ENCODE measurements at regions not wholly inside any gene's neighbourhood (a gene's known extent, or its start where the extent isn't known, plus 50 kb on each side); places are given as distances from the start of the nearest gene placed in this dataset.

DNA sequence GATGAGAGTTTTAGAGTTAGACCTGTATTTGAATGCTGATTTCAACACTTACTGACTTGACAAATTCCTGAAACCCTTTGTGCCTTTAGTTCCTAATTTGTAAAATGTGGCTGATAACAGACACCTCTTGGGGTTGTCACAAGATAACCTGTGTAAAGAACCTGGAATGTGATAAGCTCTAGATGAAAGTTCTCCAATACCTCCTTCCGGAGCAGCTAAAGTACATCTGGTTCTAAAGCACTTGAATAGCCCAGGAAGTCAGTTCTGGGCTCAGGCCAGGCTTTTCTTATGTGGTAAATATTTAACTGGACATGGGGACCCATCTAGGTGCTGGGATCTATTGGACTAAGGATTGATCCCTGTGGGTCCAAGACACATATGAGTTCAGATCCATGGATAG lies 310.8 kb upstream of the ADAMTSL1 start:
- intact Hi-C loops (cut with micrococcal nuclease), result no loop called here
- Mint-ChIP-seq H3K4me3 (no peak overlapping the region), H3K9me3 (no peaks in the 10 kb centered on the region), H3K36me3 (ENCODE audit: low read depth) (no peaks in the 10 kb centered on the region), H3K27ac (no peak overlapping the region), H3K27me3 (no peaks in the 10 kb centered on the region), H3K4me1 (no peaks in the 10 kb centered on the region)
- no peak for DNase-seq

DNA sequence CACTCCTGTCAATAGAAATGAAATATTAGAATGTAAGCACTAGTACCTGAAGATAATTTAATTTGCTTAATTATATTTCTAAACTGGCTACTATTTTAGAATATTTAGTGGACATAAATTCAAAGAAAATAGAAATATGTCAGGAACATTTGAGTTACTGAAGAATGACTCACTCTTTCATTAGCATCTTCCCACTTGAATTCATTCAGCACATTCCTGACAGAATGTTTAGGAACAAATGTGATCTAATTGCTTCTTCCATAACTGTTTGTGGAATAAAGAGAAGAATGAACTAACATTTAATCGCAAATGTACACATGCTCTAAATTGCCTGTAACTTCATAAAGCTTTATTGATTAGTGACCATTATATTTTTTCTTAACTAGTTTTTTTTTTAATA lies 306.2 kb upstream of the ADAMTSL1 start:
- no peak for DNase-seq
- H3K27me3 Mint-ChIP-seq, result no peaks in the 10 kb centered on the region
- no peaks in the 10 kb centered on the region for H3K4me1 Mint-ChIP-seq
- H3K36me3 Mint-ChIP-seq (ENCODE audit: low read depth), result no peaks in the 10 kb centered on the region
- intact Hi-C loops (cut with micrococcal nuclease), result no loop called here
- H3K9me3 Mint-ChIP-seq, result no peaks in the 10 kb centered on the region
- H3K27ac Mint-ChIP-seq, result no peak overlapping the region
- no peak overlapping the region for H3K4me3 Mint-ChIP-seq

DNA sequence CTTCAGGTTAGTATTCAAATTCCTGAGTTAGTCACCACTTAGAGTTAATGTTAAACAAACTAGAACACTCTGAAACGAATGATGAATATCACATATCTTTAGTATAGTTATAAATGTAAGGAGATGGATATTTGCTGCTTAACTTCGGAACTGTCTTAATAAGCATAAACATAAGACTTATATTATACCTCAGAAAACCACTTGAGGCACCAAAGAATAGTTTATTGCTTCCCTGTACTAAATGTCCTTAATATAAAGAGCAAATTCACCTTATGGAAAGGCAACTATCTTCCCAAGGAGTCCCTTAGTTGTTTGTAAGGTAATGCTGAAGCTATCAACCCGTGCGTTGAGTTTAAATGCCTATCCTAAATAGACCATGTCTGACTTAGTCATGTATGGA lies 300.0 kb upstream of the ADAMTSL1 start:
- intact Hi-C loops (cut with micrococcal nuclease), result no loop called here
- Mint-ChIP-seq H3K9me3 (no peaks in the 10 kb centered on the region), H3K27ac (no peak overlapping the region), H3K36me3 (ENCODE audit: low read depth) (no peaks in the 10 kb centered on the region), H3K4me3 (no peak overlapping the region), H3K4me1 (no peaks in the 10 kb centered on the region), H3K27me3 (no peaks in the 10 kb centered on the region)
- no peak for DNase-seq

DNA sequence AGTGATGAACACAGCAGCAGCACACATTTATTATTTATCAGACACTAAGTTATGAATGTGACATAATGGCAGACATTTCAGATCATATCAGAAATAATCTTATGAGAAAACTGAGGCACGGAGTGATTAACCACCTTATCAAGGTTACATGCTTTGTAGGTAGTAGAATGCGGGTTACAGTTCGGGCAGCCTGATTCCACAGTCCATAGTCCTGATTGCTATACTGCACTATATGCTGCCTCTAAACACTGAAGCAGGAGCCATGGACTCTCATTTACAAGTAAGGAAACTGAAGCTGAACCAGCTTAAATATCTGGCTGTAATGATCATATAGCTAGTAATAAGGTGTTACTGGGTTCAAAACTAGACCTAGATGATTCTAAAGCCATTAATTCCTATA lies 291.3 kb upstream of the ADAMTSL1 start:
- H3K4me1 Mint-ChIP-seq, result no peaks in the 10 kb centered on the region
- H3K4me3 Mint-ChIP-seq, result no peak overlapping the region
- no peak overlapping the region for H3K27ac Mint-ChIP-seq
- no peaks in the 10 kb centered on the region for H3K36me3 Mint-ChIP-seq (ENCODE audit: low read depth)
- no peak for DNase-seq
- H3K27me3 Mint-ChIP-seq, result no peaks in the 10 kb centered on the region
- intact Hi-C loops (cut with micrococcal nuclease), result no loop called here
- H3K9me3 Mint-ChIP-seq, result no peaks in the 10 kb centered on the region

DNA sequence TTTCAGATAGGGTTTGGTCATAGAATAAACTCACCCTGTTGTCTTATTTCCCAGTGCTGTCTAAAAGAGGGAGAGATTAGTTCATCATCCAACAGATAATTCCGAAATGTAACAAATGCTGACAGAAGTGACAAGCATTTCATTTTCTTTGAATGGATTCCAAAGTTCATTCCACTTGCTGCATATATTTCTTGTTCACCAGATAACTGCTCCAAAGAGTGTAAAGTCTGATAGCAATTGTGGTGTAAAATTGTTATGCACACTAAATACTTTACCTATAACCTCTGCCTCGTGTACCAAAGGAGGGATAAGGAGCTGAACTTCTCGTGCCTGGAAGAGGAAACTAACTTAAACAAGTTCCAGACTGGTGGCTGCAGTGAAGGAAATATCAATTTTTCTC lies 290.0 kb upstream of the ADAMTSL1 start:
- Mint-ChIP-seq H3K4me3 (no peak overlapping the region), H3K36me3 (ENCODE audit: low read depth) (no peaks in the 10 kb centered on the region), H3K9me3 (no peaks in the 10 kb centered on the region), H3K4me1 (no peaks in the 10 kb centered on the region), H3K27ac (no peak overlapping the region), H3K27me3 (no peaks in the 10 kb centered on the region)
- no peak for DNase-seq
- intact Hi-C loops (cut with micrococcal nuclease), result no loop called here

DNA sequence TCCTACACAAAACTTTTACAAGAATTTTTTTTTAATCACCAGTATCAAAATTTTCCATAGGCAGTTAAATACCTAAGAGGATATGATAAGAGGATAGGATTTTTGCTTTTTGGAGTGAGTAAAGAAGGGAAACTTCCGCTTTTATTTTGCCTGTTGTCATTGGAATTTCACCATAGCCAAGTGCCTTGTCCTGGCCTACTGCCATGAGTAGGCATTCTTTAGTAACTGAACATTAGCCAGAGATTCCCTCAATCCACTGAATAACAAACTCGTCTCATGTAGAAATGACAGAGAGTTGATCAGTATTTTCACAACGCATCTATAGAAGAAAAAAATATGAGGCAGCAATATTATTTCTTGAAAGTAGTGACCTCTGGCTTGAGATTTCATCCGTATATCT lies 289.6 kb upstream of the ADAMTSL1 start:
- no peaks in the 10 kb centered on the region for H3K9me3 Mint-ChIP-seq
- intact Hi-C loops (cut with micrococcal nuclease), result no loop called here
- no peak for DNase-seq
- no peaks in the 10 kb centered on the region for H3K36me3 Mint-ChIP-seq (ENCODE audit: low read depth)
- H3K27ac Mint-ChIP-seq, result no peak overlapping the region
- H3K27me3 Mint-ChIP-seq, result no peaks in the 10 kb centered on the region
- no peak overlapping the region for H3K4me3 Mint-ChIP-seq
- no peaks in the 10 kb centered on the region for H3K4me1 Mint-ChIP-seq

DNA sequence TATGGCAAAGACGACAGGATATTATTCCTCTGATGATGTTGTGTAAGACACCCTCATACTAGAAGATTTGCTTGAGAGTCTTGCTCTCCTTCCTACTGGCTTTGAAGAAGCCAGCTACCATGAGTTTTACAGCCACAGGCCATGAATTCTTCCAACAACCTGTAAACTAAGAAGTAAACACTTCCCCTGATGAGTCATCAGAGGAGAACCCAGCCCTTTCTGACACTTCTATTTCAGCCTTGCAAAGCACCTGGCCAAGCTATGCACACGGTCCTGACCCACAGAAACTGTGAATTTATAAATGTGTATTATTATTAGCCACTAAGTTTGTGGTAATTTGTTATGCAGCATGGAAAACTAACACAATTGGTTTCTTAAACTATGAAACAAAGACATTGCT lies 288.8 kb upstream of the ADAMTSL1 start:
- DNase-seq, result no peak
- Mint-ChIP-seq H3K4me1 (no peaks in the 10 kb centered on the region), H3K36me3 (ENCODE audit: low read depth) (no peaks in the 10 kb centered on the region), H3K9me3 (no peaks in the 10 kb centered on the region), H3K27ac (no peak overlapping the region), H3K27me3 (no peaks in the 10 kb centered on the region), H3K4me3 (no peak overlapping the region)
- intact Hi-C loops (cut with micrococcal nuclease), result no loop called here

DNA sequence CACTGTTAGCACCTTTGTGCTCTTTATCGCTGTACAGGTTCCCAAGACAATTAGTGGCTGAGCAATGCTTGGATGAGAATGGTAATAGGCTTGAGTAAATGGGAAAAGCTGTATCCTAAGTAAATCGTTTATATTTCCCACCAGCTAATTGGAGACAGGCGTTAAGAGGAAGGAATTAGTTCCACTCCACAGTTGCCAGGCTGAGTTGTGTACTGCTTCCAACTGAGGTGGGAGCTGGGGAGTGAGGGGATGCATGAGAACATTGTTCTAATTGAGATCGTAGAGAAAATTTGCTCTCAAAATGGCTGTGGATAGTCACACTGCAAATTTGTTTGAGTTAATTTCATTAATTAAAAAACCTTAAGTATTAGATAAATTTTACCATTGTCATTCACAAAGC lies 285.0 kb upstream of the ADAMTSL1 start:
- H3K4me3 Mint-ChIP-seq, result no peak overlapping the region
- no peak for DNase-seq
- no peaks in the 10 kb centered on the region for H3K9me3 Mint-ChIP-seq
- H3K27me3 Mint-ChIP-seq, result no peaks in the 10 kb centered on the region
- H3K27ac Mint-ChIP-seq, result no peak overlapping the region
- intact Hi-C loops (cut with micrococcal nuclease), result no loop called here
- H3K4me1 Mint-ChIP-seq, result no peaks in the 10 kb centered on the region
- no peaks in the 10 kb centered on the region for H3K36me3 Mint-ChIP-seq (ENCODE audit: low read depth)

DNA sequence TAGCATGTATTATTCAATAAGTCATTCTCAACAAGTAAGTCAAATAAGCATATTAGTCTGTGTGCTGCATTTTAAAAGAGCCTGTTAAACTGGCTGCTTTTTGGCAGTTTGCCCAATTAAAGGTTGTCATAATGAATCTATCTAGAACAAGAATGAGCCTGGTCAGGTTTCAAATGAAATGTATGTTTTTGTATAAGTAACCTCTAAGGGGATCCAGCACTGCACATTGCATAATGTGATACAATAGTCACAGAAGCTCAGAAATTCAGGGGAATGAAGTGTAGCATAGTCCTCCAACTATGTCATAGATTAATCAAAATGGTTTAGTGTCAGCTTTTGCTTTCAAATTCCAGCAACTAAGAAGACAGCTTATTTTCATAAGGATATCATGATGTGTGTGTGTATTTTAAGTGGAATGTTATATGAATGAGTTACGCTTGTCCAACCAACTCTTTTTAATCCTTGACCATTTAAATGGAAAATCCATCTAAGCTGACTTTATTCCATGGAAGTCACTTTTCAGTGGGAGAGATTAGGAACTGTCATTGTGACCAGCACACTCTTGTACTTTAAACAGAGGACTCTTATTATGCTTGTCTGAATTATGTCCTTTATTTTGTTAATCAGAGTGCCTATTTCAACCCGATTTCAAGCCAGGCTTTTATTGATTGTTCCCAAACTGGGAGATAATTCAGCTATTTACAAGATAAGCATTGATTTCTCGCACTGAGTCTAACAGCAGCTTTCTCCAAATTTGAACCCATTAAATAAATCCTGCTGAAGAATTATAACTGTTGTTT lies 283.9 kb upstream of the ADAMTSL1 start:
- intact Hi-C loops (cut with micrococcal nuclease), result no loop called here
- Mint-ChIP-seq H3K9me3 (no peaks in the 10 kb centered on the region), H3K4me1 (no peaks in the 10 kb centered on the region), H3K36me3 (ENCODE audit: low read depth) (no peaks in the 10 kb centered on the region), H3K27me3 (no peaks in the 10 kb centered on the region), H3K27ac (no peak overlapping the region), H3K4me3 (no peak overlapping the region)
- no peak for DNase-seq

DNA sequence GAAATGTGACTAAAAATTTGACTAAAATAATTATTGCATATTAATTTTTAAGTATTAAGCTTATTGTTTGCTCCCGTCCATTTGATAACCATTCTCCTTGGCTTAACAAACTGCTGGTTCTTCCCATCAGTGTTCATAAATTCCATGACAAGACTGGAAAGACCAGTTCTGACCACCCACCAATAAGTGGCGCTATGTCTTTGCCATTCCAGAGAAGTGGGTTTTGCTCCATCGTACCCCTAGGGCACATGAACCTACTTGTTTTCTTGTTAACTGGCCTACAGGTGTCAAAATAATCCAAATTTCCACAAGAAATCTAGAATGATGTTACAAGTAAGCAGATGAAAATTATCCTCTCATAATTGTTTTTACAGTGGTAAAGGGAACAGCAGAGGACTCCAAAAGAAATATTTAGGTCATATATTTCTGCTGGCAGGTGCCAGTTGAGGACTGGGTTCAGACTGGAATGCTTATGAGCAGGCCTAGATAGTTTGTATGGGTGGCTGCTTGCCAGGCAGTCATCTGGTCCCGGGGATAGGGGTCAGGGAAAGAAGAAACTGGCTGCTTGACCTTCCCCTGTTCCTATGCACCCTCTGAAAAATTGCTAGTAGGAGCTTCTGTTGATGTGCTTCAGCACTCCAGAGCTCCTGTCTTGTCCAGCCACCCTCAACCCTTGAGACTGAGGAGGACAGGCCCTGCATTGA lies 283.1 kb upstream of the ADAMTSL1 start:
- Mint-ChIP-seq H3K36me3 (ENCODE audit: low read depth) (no peaks in the 10 kb centered on the region), H3K27ac (no peak overlapping the region), H3K9me3 (no peaks in the 10 kb centered on the region), H3K4me1 (no peaks in the 10 kb centered on the region), H3K27me3 (no peaks in the 10 kb centered on the region), H3K4me3 (no peak overlapping the region)
- intact Hi-C loops (cut with micrococcal nuclease), result no loop called here
- no peak for DNase-seq

DNA sequence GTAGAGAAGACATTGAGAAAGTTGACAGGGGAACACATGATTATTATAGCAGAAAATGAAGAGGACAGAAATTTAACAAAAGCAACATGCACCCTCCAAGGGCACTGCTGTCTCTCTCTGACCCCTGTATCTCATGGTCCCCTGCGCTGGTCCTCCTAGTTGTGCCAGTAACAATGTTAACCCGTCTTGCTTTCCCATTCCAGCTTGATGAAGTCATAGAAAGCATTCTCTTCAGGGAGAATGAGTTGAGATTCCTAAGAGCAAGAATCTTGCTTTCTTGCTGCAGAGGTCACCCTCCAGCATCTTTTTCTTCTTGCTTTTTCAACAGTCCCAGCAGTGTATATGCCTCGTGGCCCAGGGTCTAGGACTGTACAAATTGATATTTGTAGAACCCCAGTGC lies 279.6 kb upstream of the ADAMTSL1 start:
- no peak for DNase-seq
- no peaks in the 10 kb centered on the region for H3K27me3 Mint-ChIP-seq
- H3K27ac Mint-ChIP-seq, result no peak overlapping the region
- no peak overlapping the region for H3K4me3 Mint-ChIP-seq
- H3K36me3 Mint-ChIP-seq (ENCODE audit: low read depth), result no peaks in the 10 kb centered on the region
- intact Hi-C loops (cut with micrococcal nuclease), result no loop called here
- no peaks in the 10 kb centered on the region for H3K9me3 Mint-ChIP-seq
- no peaks in the 10 kb centered on the region for H3K4me1 Mint-ChIP-seq

DNA sequence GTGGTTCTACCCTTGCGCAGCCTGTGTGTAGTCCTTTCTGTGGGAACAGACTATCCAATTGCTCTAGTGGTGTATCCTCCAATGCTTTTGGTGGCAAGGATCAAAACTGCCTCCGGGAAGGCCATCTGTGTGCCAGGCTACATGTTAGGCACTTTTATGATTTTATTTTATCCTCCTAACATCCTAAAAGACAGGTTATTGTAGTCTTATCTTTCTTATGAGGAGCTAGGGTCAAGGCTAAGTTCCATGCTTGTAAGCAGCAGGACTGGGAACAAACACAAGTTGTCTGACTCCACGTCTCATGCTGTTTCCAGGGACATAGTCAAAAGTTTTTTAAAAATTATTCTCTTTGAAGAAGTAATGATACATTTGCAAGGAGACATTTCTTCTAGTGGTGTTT lies 278.7 kb upstream of the ADAMTSL1 start:
- H3K27ac Mint-ChIP-seq, result no peak overlapping the region
- intact Hi-C loops (cut with micrococcal nuclease), result no loop called here
- H3K9me3 Mint-ChIP-seq, result no peaks in the 10 kb centered on the region
- DNase-seq, result no peak
- no peaks in the 10 kb centered on the region for H3K36me3 Mint-ChIP-seq (ENCODE audit: low read depth)
- no peaks in the 10 kb centered on the region for H3K27me3 Mint-ChIP-seq
- H3K4me1 Mint-ChIP-seq, result no peaks in the 10 kb centered on the region
- H3K4me3 Mint-ChIP-seq, result no peak overlapping the region

DNA sequence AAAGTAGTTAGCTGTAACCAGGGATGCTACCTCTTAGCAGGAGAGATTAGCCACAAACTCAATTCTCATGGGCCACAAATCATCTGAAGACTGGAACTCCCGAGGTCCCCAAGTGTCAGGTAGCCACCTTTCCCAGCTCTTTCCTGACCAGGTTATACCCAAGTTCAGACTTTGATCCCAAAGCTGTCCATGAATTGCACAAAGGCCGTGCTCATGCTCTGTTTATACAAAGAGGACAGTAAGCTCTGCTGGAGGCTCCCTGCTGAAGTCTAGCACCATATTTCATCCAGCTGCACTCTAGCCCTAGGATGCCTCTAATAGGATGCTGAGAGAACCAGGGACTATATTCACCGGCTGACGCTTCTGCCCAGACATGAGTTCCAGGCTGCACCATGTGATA lies 271.0 kb upstream of the ADAMTSL1 start:
- intact Hi-C loops (cut with micrococcal nuclease), result no loop called here
- no peaks in the 10 kb centered on the region for H3K27me3 Mint-ChIP-seq
- no peak overlapping the region for H3K27ac Mint-ChIP-seq
- no peak for DNase-seq
- no peaks in the 10 kb centered on the region for H3K36me3 Mint-ChIP-seq (ENCODE audit: low read depth)
- no peak overlapping the region for H3K4me3 Mint-ChIP-seq
- H3K4me1 Mint-ChIP-seq, result no peaks in the 10 kb centered on the region
- H3K9me3 Mint-ChIP-seq, result no peaks in the 10 kb centered on the region

DNA sequence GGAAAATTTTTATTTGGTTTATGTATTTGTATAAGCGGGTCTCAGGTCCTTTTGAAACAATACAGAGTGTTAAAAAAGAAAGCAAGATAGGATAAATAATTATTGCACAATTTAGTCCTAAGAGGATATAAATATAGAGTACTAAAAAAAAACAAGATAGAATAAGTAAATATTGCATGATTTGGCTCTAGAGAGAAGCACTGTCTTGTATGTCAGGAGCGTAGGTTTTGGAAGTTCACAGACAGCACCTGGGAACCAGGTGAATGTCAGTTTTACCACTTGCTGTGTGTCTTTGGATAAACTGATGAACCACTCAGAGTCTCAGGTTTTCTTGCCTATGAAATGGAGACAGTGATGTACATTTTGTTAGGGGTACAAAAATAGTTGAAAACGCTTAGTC lies 266.2 kb upstream of the ADAMTSL1 start:
- H3K9me3 Mint-ChIP-seq, result no peaks in the 10 kb centered on the region
- intact Hi-C loops (cut with micrococcal nuclease), result no loop called here
- DNase-seq, result no peak

More for the DNA sequence above, 266.2 kb upstream of the ADAMTSL1 start:
- Mint-ChIP-seq H3K27me3 (no peaks in the 10 kb centered on the region), H3K4me3 (no peak overlapping the region), H3K27ac (no peak overlapping the region), H3K36me3 (ENCODE audit: low read depth) (no peaks in the 10 kb centered on the region), H3K4me1 (no peaks in the 10 kb centered on the region)
